ENCODE measurements at regions not wholly inside any gene's neighbourhood (a gene's known extent, or its start where the extent isn't known, plus 50 kb on each side); places are given as distances from the start of the nearest gene placed in this dataset.

DNA sequence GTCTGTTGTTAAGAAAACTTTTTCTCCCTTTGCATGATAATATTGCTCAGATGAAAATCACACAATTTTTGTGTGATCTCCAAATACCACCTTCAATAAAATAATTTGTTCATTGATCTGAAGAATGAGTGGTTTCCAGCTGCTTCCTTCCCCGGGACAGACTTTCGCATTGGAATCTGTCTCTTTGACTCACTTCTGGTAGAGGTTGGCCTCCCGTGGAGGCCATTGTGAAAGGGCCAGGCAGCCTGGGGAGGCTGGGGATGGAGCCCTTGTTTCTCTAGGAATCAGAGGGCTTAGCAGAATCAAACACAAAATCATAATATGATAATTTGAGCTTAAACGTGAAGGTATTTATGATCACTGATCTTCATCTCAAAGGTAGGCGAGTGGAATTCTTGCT is 135.0 kb upstream of the ZNF536 start:
- TF ChIP-seq CTCF (IDR thresholded peaks at IDR 0.05 in 4 of 5, conservative IDR thresholded peaks at IDR 0.05 in 1 of 5), result no peak
- no peak for TF ChIP-seq POLR2A (IDR thresholded peaks at IDR 0.05)

All from gastrocnemius medialis (tissue), 4 donors.